GM18873 (cell line): ENCODE measurements at regions not wholly inside any gene's neighbourhood (a gene's known extent, or its start where the extent isn't known, plus 50 kb on each side); places are given as distances from the start of the nearest gene placed in this dataset.

ENCODE experiments used
- ATAC-seq: cut with Tn5 transposase; IDR thresholded peaks from one replicate; pipeline ENCODE4 v1.9.1; 2021; ENCODE audit warnings: mild to moderate bottlenecking, moderate library complexity, moderate number of reproducible peaks; ENCODE audit not compliant: unreplicated experiment, low FRiP score

DNA sequence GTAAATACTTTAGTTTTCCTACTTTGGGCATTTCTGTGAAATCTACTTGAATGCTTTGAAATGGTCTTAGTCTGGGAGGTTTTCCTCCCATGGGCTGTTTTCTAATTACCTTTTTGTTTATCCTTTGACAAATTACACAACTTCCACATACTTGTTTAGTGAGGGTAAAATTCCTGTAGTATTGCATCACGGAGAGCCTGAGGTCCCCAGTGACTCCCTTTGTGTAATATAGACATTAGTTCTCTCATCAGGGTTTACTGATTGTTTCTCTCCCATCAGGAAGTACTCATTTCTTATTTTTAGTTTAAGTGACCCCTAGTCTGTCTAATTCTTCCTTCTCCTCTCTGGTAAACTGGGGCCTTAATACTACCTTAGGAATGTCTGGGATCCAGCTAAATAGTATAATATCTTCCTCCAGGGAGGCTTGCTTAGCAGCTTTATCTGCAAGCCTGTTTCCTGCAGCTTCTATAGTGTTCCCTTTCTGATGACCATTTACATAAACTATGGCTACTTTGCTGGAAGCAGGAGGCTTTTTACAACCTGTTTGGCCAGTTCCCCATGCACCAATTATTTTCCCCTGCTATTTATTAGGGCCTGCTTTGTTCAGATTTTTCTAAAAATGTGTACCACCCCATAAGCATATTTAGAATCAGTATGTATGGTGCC is 87.2 kb upstream of the XCR1 start:
- ATAC-seq: no peak

DNA sequence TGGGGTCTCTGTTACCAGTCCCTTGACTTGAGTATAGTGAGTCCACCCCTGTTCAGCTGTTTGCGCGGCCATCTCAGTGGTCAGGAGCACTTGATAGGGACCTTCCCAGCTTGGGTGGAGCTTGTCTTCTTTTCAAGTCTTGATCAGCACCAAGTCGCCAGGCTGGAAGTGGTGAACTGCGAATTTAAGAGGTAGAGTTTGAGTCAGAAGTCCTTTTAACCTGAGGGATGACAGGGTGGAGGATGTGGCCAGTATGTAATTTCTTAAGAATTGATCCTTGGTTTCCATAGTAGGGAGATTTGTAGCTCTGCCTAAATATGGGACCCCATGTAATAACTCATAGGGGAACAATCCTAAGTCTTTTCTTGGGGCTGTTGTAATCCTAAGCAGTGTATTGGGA is 86.3 kb upstream of the XCR1 start:
- ATAC-seq: no peak

DNA sequence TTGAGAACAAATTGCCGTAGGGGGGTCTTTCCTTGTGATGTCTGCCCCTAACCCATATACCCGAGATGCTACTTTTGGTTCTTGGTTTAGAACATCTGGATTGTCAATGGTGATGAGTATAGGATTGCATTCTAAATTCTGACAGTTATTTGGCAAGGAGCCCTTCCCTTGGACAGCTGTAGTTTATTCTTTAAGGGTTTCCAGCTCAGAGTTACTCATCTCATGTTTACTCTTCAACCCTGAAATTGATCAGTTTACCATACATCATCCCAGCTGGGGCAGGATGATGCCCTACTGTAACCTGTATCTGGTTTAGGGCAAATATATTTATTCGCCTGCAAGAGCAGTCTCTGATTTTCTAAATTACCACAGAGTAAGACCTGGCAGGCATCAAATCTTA is 85.7 kb upstream of the XCR1 start:
- ATAC-seq: no peak

DNA sequence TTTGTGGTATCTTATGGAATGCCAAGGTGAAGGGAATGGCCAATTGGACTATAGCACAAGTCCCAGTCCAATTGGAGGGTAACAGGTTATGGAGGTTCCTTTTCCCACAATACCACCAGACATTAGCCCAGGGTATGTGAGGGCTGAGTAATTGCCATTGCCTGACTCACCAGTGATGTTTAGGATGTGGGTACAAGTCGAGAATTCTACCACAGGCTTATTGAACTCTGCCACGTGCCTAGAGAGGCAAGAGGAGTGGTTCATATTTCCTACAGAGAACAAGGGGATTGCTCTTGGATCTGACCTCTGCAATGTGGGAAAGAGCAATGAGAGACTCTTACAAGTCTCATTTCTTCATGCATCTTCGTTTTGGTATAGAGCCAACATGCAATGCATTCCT is 85.0 kb upstream of the XCR1 start:
- no peak for ATAC-seq

DNA sequence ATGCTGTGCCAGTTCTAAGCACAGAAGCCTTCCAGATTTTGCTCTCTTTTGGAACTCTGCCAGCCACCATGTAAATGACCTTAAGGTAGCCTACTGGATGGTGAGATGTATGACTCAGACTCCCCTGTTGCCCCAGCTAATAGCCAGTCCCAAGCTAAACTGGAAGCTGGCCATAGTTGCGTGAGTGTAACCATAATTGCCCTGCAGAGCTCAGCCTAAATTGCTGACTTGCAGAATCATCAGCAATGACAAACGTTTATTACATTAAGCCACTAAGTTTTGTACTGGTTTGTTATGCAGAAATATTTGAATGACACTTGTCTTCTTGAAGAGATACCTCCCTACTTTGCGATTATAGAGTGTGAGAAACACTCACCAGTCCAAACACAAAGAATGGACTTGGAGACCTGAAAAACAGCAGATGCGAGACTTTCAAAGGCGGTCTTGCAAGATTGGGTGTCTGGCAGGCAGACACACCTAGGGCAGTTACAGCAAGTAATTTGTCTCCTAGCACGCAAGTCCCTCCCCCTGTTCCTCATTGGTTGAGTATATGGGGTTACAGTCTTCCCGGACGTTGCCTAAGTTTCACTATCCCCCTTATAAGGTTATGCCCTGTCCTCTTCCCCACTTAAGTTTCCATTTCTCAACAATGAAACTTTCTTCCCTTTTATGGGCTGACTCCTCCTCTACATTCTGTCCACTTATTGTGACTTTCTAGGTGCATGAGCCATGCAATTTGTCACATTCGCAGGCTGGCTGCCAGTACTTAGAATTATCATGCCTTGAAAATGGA is 83.6 kb upstream of the XCR1 start:
- ATAC-seq: no peak

DNA sequence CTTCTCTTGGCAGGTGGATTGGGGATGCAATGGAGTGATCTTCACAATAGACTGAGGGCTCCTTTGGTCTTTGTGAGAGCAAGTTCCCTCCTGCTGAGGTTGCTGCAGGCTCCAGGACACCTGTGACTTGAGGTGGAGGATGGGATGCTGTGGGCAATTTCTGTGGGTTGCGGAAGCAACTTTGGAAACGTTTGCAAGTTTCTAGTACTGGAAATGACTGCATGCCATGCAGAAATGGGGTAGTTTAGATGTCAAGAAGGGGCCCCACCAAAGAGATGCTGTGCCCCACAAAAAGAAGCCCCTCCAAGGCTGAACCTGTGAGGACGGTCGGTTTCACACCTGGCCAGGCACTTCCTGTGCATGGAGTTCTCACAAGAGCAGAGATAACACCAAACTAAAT is 80.4 kb upstream of the XCR1 start:
- ATAC-seq: no peak

DNA sequence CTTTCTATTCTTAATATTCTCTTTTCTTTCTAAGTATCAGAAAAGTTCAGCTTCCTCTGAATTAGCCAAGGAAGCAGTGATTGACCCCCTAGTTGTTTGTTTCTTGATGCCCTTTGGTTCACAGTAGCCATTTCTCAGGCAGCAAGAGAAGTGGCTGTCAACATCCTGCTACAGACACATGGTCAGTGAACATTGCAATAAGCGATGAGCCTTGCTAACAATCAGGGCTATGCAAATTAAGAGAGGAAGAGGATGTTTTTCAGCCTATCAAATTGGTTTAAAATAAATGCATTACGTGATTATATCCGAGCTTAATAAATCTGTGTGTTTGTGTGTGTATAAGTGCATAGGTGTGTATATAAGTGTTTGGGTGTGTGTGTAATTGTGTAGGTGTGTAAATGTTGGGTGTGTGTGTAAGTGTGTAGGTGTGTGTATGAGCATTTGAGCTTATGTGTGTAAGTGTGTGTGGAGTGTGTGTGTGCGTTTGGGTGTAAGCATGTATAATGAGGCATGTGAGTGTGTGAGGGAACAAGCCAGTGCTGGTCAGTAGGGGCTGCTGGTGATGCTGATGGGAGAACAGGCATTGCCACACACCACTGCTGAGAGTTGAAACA is 78.1 kb upstream of the XCR1 start:
- no peak for ATAC-seq

DNA sequence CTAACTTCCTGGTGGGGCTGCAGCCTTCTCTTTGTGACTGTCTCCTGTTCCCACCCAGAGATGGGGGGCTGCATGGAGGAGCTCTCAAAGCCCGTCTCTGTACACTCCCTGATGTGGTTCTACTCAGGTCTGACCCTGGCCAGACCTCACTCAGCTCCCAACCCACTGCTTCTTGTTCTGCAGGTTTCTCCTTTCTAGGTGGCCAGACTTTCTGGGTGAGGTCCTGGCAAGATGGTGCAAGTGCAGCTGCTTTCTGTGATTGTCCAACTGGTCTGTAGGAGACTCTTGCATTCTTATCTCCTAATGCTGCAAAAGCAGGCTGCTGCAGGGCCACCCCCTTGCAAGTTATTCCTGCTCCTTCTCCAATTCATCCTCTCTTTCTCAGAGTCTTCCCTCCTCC is 77.4 kb upstream of the XCR1 start:
- no peak for ATAC-seq

DNA sequence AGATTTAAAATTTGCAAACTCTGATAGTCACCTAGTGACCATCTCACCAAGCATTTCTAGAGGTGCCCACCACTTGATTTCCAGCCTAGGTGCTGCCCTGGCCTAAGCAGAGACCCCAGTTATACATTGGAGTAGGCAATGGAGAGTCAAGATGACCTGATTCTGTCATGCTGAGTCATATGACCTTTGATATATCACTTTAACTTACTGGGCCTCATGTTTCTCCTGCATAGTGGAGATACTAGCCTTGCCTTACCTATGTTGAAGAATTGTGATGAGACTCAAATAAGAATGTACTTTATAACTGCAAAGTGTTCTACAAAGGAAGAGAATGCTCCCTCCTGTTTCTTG is 75.5 kb upstream of the XCR1 start:
- no peak for ATAC-seq

DNA sequence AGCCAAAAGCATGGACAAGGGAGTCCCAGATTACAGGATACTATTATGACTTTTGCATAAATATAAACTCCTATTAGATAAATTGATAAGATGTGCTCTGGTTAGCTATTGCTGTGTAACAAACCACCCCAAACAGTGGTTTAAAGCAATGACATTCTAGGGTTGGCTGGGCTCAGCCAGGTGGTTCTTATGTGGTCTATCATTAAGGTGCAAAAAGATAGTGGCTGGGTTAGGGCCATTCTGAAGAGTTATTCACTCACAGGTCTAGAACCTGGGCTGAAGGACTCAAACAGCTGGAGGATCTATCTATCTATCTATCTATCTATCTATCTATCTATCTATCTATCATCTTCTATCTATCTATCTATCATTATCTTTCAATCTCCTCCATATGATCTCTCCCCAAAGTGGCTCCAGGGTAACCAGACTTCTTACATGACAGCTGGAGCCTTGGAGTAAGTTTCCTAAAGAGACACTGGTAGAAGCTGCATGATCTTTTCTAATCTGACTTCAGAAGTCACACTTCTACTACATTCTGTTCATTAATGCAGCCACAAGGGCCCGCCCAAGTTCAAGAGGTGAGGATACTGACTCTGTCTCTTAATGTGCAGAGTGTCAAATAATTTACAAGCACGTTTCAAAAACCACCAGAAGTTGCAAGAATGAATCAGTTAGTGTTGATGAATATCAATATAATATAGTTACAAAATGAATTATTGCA is 74.9 kb upstream of the XCR1 start:
- ATAC-seq: no peak

DNA sequence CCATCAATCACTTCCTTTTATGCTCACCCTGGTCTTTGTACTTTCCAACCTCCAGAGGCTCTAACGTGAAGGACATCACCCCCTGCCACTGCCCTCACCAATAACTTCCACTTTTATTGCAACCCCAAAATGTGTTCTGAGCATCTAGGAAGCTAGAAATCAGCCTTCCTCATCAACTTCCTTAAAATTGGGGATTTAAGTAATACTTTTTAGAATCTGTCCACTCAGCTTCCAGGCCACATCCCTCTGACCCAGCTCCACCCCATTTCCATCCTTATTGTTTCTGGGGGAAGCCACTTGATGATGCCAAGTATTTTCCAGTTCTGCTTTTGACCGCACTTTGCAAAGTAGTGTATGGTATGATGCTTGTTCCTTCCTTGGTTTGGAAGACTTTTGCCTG is 73.5 kb upstream of the XCR1 start:
- no peak for ATAC-seq

DNA sequence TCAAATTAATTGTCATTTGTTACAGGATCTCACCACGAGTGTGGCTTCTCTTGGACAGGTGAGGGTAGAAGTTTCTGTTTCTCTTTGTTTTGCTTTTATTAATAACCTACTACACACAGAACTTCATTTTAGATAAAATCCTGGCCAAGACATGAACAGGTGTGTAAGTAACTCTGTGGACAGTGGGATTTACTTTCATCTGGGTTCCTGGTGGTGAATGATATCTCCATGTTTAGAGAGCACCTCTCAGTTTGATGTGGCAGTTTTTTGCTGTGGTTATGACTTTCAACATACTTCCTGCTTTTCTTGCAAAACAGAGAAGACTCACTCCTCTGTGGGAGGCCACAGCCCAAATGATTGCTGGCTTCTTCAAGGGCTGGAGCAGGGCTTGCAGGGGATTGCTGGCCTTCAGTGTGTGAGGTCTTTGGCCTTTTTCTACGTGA is 71.1 kb upstream of the XCR1 start:
- ATAC-seq: no peak

DNA sequence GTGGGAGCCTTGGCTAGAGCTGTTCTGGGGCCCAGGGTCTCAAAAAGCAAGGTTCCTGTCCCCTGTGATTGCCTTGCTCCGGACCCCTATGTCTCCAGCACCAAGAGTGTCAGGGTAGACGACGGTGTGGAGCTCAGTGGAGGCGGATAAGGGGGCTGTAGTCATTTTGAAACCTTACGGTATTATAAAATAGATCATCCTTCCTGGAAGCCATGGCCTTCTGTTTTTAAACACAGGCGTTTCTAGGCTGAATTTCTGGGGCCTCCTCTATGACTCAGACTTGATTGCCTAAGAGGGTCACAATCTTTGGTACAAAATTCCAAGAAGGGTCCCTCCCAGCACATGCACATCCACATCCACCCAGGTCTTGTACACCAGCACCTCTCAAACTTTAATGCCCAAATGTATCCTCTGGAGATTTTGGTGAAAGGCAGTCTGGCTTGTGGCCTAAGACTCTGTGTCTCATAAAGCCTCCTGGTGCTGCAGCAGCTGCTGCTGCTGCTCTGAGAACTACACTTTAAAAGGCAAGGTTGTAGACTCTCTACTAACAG is 70.5 kb upstream of the XCR1 start:
- no peak for ATAC-seq

DNA sequence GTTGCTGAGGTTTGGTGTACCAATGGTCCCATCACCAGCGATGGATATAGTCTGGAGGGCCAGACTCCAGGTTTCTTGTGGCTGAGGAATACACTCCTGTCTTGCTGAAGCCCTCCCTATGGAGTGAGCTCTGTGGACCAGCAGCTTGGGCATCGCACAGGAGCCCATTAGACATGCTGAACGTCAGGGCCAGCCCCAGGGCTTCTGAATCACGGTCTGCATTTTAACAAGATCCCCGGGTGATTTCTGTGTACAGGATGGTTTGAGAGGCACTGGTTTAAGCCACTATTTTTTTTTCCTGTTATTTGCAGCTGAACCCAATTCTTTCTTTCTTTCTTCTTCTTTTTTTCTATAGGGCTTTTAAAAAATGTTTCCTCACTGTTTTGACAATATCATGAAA is 69.5 kb upstream of the XCR1 start:
- ATAC-seq: no peak

DNA sequence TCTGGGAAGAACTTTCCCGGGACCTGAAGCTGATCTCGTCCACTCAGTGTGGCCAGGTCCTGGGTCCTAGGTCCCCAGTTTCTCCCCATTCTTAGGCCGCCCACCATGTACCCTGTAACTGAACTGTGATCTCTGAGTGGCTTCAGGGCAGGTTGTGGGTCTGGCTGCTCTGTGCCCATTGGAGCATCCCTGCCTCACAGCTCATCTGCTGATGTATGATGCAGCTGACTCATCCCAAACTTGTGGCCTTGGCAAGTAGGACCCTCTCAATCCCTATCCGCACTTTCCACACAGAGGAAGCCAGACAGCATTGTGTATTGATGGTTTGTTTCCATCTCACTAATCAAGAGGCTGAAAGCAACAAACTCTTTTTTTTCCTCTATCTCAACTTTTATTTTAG is 69.1 kb upstream of the XCR1 start:
- ATAC-seq: no peak

DNA sequence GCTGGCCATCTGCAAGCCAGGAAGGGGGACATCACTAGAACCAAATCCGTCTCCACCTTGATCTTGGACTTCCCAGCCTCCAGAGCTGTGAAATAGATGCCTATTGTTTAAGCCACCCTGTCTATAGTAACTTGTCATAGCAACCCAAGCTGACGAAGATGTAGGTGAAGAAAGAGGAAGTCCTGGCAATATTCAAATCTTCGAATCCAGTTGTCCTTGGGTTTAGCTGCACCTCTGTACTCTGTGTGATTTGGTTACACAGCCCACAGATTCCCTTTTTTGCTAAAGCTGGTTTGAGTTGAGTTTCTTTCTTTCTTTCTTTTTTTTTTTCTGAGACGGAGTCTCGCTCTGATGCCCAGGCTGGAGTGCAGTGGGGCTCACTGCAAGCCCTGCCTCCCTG is 68.0 kb upstream of the XCR1 start:
- ATAC-seq: peak; percentile 67

DNA sequence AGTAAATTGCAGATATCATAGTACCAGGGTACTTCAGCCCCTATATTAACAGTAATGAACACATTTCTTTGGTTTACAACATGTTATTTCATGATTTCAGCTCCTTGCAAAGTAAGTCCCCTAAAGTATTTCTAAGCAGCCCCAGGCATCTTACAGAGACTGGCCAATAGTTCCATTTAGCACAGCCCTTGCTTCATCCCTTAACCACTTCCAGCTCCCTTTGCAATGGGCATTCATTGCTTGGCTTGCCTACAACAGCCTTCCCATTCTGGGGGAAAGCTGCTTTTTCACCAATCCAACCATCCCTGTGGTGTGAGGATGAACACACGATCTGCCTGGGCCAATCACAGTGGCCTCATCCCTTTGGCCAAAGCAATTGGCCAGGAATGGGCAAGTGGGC is 67.2 kb upstream of the XCR1 start:
- ATAC-seq: no peak

DNA sequence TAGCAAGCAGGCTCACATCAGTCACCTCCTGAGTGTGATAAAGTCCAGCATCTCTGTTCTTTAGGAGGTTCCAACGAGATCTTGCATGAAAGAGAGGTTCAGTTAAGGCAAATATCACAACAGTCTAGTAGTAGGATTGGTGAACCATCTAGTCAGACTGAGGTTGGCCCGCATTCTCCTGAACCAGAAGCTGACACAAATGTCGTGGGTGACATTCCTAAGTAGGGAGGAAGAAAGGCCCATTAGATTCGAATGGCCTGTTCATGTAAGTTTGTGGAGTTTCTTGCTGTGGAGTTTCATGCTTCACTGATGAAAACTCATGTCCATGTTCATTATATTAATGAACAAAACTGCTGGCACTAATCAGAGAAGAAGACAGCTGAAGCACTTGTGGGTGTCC is 66.7 kb upstream of the XCR1 start:
- no peak for ATAC-seq

DNA sequence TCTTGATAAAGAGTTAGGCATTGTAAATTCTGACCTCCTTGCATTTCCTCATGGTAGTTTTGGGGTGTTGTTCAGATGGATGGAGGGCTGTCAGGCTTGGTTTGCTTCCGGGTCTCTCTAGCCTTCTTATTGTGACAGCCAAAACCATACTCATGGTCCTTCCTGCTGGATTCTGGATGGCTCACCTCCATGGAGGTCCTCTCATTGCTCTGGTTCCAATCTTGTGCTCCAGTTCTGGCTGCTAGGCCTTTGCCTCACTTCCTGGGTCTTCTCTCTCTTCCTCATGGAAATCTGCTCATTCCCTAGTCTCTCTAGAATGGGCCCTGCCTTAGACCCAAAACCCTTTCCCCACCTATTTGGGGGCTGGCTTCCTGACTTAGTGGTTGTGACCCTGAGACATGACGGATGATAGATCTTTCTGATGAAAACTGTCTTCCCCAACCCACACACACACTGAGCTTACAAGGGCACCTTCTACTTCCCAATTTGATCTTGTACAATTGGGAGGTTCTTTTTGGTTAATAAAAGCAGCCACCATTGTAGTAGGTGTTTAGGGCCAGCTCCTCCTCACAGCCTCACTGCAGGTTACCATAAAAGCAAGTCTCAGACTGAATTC is 66.2 kb upstream of the XCR1 start:
- ATAC-seq: no peak

DNA sequence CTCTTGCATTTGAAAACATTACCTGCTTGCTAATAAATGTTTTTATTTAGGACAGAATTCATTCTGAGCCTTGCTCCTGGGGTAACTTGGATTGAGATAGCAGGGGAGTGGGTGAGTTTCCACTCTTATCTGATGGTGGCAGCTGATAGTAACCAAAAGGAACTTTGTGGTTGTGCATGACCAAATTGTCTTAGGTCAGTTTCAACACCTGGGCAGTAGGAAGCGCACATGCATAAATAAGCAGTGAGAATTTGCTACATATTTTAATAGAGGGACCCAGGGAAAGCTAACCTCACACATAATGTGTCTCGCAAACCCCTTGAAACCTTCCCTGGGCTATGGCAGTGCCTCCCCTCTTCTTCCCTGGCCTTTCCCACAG is 65.4 kb upstream of the XCR1 start:
- peak; percentile 40 for ATAC-seq
